ENCODE measurements at regions not wholly inside any gene's neighbourhood (a gene's known extent, or its start where the extent isn't known, plus 50 kb on each side); places are given as distances from the start of the nearest gene placed in this dataset.

- Histone ChIP-seq H4K8ac (ENCODE audit: extremely low read depth, insufficient read depth, low read length) (no peak overlapping the region), H3K27ac (ENCODE audit: low read depth, low read length) (no peak overlapping the region), H3K9ac (replicated peaks in 1 of 4; ENCODE audit: extremely low read depth in 1 of 4, low read depth in 3 of 4, low read length in 3 of 4) (no peak overlapping the region), H2BK15ac (ENCODE audit: low read length) (no peak overlapping the region), H2AK5ac (ENCODE audit: low read depth, low read length) (no peak overlapping the region), H2BK120ac (replicated peaks; ENCODE audit: low read depth, low read length) (no peak overlapping the region), H4K20me1 (replicated peaks in 1 of 2; ENCODE audit: control insufficient read depth in 1 of 2, insufficient read depth in 2 of 2, low read length in 2 of 2) (no peaks in the 10 kb centered on the region), H2BK20ac (ENCODE audit: low read length) (no peak overlapping the region), H3K79me1 (ENCODE audit: low read depth, low read length) (no peaks in the 10 kb centered on the region), H2AFZ (ENCODE audit: low read length) (no peak overlapping the region), H3K56ac (replicated peaks; ENCODE audit: insufficient read length, low read depth, low read length) (no peak overlapping the region), H3K23me2 (ENCODE audit: low read depth, low read length) (no peaks in the 10 kb centered on the region), H3K14ac (ENCODE audit: insufficient read length) (no peak overlapping the region), H3K4me1 (replicated peaks in 1 of 4; ENCODE audit: control insufficient read depth in 3 of 4, insufficient read depth in 4 of 4, low read length in 3 of 4) (no peaks in the 10 kb centered on the region), H3K79me2 (ENCODE audit: control insufficient read depth in 1 of 2, insufficient read depth in 2 of 2, low read length in 2 of 2) (no peaks in the 10 kb centered on the region), H4K5ac (ENCODE audit: insufficient read length, low read depth, low read length) (no peak overlapping the region), H3K27me3 (replicated peaks in 1 of 4; ENCODE audit: control insufficient read depth in 3 of 4, extremely low read depth in 1 of 4, insufficient read depth in 3 of 4, low read length in 3 of 4) (no peaks in the 10 kb centered on the region), H3K18ac (ENCODE audit: extremely low read depth, low read length) (no peak overlapping the region), H3K9me3 (ENCODE audit: insufficient read depth in 2 of 2, low read depth in 1 of 2, low read length in 1 of 2) (no peaks in the 10 kb centered on the region), H3K4me2 (ENCODE audit: insufficient read depth in 1 of 2, low read depth in 2 of 2, low read length in 2 of 2) (no peak overlapping the region), H3K4ac (replicated peaks; ENCODE audit: insufficient read length, low read depth, low read length) (no peak overlapping the region), H2BK12ac (ENCODE audit: low read depth, low read length) (no peak overlapping the region), H4K91ac (replicated peaks; ENCODE audit: insufficient read length, low read length) (no peak overlapping the region), H2BK5ac (ENCODE audit: low read depth, low read length) (no peak overlapping the region), H3K23ac (ENCODE audit: insufficient read length) (no peak overlapping the region), H3K36me3 (ENCODE audit: control insufficient read depth in 2 of 4, insufficient read depth in 4 of 4, low read length in 3 of 4) (no peaks in the 10 kb centered on the region), H3K4me3 (ENCODE audit: extremely low read depth in 1 of 4, insufficient read depth in 2 of 4, low read depth in 3 of 4, low read length in 4 of 4) (no peak overlapping the region)
- 92% methylated on average over 5 of the region's 5 CpGs; no CpG with 5 or more reads in 1 of the 2 experiments for WGBS, 2 experiments (ENCODE audit: extremely low coverage in 1 of 2, insufficient coverage in 1 of 2, insufficient read length in 1 of 2, insufficient replicate concordance in 2 of 2, low coverage in 1 of 2, low lambda C conversion rate in 2 of 2, missing lambda C conversion rate in 1 of 2)
- no peak for FAIRE-seq
- no peak for DNase-seq (ENCODE audit: low read depth in 1 of 2, low spot score in 2 of 2)
- POLR2A ChIA-PET (ENCODE audit: partially characterized antibody) = interaction anchor here (0.9 kb wide), 1 partner anchor 15 kb away, joined by 3 read pairs; no protein-coding TSS in a partner anchor
- CTCF ChIA-PET (ENCODE audit: partially characterized antibody) = interaction anchor here (0.5 kb wide), 1 partner anchor 16 kb away, joined by 3 read pairs; no protein-coding TSS in a partner anchor
- TF ChIP-seq TEAD4 (IDR thresholded peaks at IDR 0.05; ENCODE audit: low read depth, low read length) = no peak
- no peak for TF ChIP-seq SRF (IDR thresholded peaks at IDR 0.05; ENCODE audit: low read depth, low read length)
- TF ChIP-seq SIRT6 (IDR thresholded peaks at IDR 0.05; ENCODE audit: low read length) = no peak
- TF ChIP-seq BCL11A (IDR thresholded peaks at IDR 0.05; ENCODE audit: low read depth in 2 of 2, low read length in 2 of 2) = no peak
- TF ChIP-seq KDM4A (IDR thresholded peaks at IDR 0.05; ENCODE audit: low read depth, low read length, severe bottlenecking) = no peak
- TF ChIP-seq JUND (IDR thresholded peaks at IDR 0.05; ENCODE audit: low read length) = no peak
Observed at GRCh38 chr1:239826211-239826610, 265.5 kb upstream of the FMN2 start.

Data from H1 (cell line).